ENCODE measurements at regions not wholly inside any gene's neighbourhood (a gene's known extent, or its start where the extent isn't known, plus 50 kb on each side); places are given as distances from the start of the nearest gene placed in this dataset.

DNA sequence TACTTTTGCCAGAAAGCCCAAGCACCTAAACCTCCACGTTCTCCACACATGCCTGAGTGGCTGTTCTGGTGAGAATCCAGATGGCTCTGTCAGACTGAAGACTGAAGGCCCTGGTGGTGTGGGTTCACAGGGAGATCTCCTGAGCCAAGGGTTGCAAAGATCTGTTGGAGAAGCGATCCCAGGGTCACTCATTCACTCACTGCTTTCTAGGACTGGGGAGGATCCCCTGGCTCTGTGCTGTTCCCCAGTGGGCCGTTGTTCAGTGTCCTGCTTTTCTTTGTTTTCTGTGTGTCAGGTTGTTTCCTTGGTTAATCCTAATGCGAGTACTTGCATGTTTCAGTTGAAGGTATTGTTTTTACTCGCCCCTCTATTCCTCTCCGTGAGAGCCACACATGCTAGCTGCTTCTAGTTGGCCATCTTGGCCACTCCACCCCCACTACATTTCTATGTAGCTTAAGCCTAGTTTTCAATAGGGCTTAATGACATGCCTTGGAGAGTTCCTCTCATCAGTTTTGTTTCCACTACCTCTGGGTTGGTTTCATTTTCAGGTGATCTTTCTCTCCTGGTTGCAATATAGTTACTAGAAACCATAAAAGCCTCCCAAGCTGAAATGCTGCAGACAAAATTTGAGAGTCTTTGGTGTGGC, 144.5 kb upstream of the SLC38A2 start:
- no peak overlapping the region for H3K9ac ChIP-seq (ENCODE audit: low read length)
- POLR2A ChIA-PET (ENCODE audit: unreplicated experiment), result no interaction called here

DNA sequence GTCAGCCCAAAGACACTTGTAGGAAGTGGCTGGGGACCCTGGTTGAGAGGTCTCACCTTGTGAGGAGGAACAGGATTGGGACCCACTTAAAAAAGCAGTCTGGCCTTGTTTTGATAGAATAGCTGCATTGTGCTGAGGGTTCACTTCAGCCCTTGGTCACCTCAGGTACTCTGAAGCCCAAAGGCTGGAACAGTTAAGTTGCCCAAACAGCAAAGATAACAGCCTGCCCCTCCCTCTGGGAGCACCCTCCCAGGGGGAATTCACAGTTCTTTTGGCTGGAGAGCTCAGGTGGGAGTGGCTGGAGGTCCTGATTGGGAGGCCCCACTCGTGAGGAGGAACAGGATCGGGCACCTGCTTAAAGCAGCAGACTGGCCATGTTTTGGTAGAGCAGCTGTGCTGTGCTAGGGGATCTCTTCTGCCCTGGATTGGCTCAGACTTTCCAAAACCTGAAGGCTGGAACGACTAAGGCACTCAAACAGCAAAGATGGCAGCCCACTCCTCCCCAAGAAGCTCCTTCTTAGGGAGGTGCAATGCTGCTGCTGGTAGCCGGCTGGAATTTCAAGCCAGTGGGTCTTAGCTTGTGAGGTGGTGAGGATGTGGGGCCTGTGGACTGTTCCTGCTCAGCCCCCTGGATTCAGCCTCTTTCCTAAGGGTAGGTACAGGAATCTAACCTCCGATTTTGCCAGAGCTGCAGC, 143.8 kb upstream of the SLC38A2 start:
- ATAC-seq (no peak), DNase-seq (no peak)
- no TSS peak for BruUV-seq (replicated peaks)
- ChIA-PET CTCF (no interaction called here), POLR2A (ENCODE audit: unreplicated experiment) (no interaction called here)
- intact Hi-C loops (cut with micrococcal nuclease), result no loop called here
- Histone ChIP-seq H3K9ac (ENCODE audit: low read length) (no peak overlapping the region), H3K4me3 (ENCODE audit: low read length) (no peak overlapping the region), H3K9me3 (ENCODE audit: low read length) (no peaks in the 10 kb centered on the region), H3K27ac (ENCODE audit: low read length) (no peak overlapping the region), H3K4me2 (ENCODE audit: low read length) (no peak overlapping the region), H2AFZ (ENCODE audit: low read length) (no peak overlapping the region), H3K79me2 (ENCODE audit: low read length) (no peaks in the 10 kb centered on the region), H4K20me1 (ENCODE audit: low read length) (no peaks in the 10 kb centered on the region), H3K36me3 (ENCODE audit: low read depth, low read length) (peaks cover 4% of the 10 kb centered on the region; the same call in 1 of the 2 replicates), H3F3A (ENCODE audit: low read length, unreplicated experiment) (no peaks in the 10 kb centered on the region), H3K27me3 (ENCODE audit: low read length) (no peaks in the 10 kb centered on the region), H3K9me2 (replicated peaks; ENCODE audit: low read length) (no peaks in the 10 kb centered on the region), H3K4me1 (ENCODE audit: insufficient read depth, low read length) (no peaks in the 10 kb centered on the region)
- TF ChIP-seq, protein P1, sequence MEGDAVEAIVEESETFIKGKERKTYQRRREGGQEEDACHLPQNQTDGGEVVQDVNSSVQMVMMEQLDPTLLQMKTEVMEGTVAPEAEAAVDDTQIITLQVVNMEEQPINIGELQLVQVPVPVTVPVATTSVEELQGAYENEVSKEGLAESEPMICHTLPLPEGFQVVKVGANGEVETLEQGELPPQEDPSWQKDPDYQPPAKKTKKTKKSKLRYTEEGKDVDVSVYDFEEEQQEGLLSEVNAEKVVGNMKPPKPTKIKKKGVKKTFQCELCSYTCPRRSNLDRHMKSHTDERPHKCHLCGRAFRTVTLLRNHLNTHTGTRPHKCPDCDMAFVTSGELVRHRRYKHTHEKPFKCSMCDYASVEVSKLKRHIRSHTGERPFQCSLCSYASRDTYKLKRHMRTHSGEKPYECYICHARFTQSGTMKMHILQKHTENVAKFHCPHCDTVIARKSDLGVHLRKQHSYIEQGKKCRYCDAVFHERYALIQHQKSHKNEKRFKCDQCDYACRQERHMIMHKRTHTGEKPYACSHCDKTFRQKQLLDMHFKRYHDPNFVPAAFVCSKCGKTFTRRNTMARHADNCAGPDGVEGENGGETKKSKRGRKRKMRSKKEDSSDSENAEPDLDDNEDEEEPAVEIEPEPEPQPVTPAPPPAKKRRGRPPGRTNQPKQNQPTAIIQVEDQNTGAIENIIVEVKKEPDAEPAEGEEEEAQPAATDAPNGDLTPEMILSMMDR (conservative IDR thresholded peaks at IDR 0.05; ENCODE audit: low read depth, low read length), result no peak
- no peak for TF ChIP-seq EZH2 (IDR thresholded peaks at IDR 0.05; ENCODE audit: low read length, unreplicated experiment)
- no peak for TF ChIP-seq EZH2phosphoT487 (IDR thresholded peaks at IDR 0.05; ENCODE audit: borderline replicate concordance, low read length)

More for the DNA sequence above, 144.5 kb upstream of the SLC38A2 start:
- CTCF ChIA-PET, result no interaction called here
- H4K20me1 ChIP-seq (ENCODE audit: low read length), result no peaks in the 10 kb centered on the region
- no peak overlapping the region for H3K4me2 ChIP-seq (ENCODE audit: low read length)
- intact Hi-C loops (cut with micrococcal nuclease), result no loop called here
- no peak overlapping the region for H3K27ac ChIP-seq (ENCODE audit: low read length)
- H3K36me3 ChIP-seq (ENCODE audit: low read depth, low read length), result peaks cover 4% of the 10 kb centered on the region; the same call in 1 of the 2 replicates
- TF ChIP-seq, protein P1 (conservative IDR thresholded peaks at IDR 0.05; ENCODE audit: low read depth, low read length), result no peak
- TF ChIP-seq EZH2phosphoT487 (IDR thresholded peaks at IDR 0.05; ENCODE audit: borderline replicate concordance, low read length), result no peak
- TF ChIP-seq EZH2 (IDR thresholded peaks at IDR 0.05; ENCODE audit: low read length, unreplicated experiment), result no peak
- BruUV-seq (replicated peaks), result no TSS peak
- ATAC-seq (no peak), DNase-seq (no peak)
- no peaks in the 10 kb centered on the region for H3K27me3 ChIP-seq (ENCODE audit: low read length)
- H3F3A ChIP-seq (ENCODE audit: low read length, unreplicated experiment), result no peaks in the 10 kb centered on the region
- H3K4me1 ChIP-seq (ENCODE audit: insufficient read depth, low read length), result peaks cover 5% of the 10 kb centered on the region
- no peak overlapping the region for H3K4me3 ChIP-seq (ENCODE audit: low read length)
- H3K9me2 ChIP-seq (replicated peaks; ENCODE audit: low read length), result no peaks in the 10 kb centered on the region
- no peaks in the 10 kb centered on the region for H3K79me2 ChIP-seq (ENCODE audit: low read length)
- H3K9me3 ChIP-seq (ENCODE audit: low read length), result no peaks in the 10 kb centered on the region
- no peak overlapping the region for H2AFZ ChIP-seq (ENCODE audit: low read length)

DNA sequence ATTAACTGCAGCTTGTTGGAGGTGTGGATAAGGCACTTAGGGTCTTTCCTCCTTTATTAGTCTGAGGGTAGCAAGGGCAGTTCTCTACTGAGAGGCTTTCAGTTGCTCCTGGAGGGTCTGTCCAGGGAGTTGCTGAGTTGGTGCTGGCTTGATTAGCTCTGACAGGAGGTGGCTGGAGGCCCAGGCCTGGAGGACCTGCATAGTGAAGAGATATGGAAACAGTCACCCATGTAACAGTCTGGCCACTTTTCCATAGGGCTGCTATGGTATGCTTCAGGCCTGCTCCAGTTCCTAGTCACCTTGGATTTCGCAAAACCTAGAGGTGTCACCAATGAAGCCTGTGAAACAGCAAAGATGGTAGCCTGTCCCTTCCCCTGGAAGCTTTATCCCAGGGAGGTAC, 143.3 kb upstream of the SLC38A2 start:
- Histone ChIP-seq H3K27me3 (ENCODE audit: low read length) (no peaks in the 10 kb centered on the region), H4K20me1 (ENCODE audit: low read length) (no peaks in the 10 kb centered on the region), H3K9me3 (ENCODE audit: low read length) (0 out of 2 replicates have a peak, but pooled peaks cover 5% of the 10 kb centered on the region), H3K4me2 (ENCODE audit: low read length) (no peak overlapping the region), H3F3A (ENCODE audit: low read length, unreplicated experiment) (no peaks in the 10 kb centered on the region), H3K9me2 (replicated peaks; ENCODE audit: low read length) (no peaks in the 10 kb centered on the region), H3K79me2 (ENCODE audit: low read length) (no peaks in the 10 kb centered on the region), H2AFZ (ENCODE audit: low read length) (no peak overlapping the region), H3K9ac (ENCODE audit: low read length) (no peak overlapping the region), H3K36me3 (ENCODE audit: low read depth, low read length) (peaks cover 4% of the 10 kb centered on the region; the same call in 1 of the 2 replicates), H3K27ac (ENCODE audit: low read length) (no peak overlapping the region), H3K4me3 (ENCODE audit: low read length) (no peak overlapping the region), H3K4me1 (ENCODE audit: insufficient read depth, low read length) (no peaks in the 10 kb centered on the region)
- ChIA-PET POLR2A (ENCODE audit: unreplicated experiment) (no interaction called here), CTCF (no interaction called here)
- ATAC-seq (no peak), DNase-seq (no peak)
- intact Hi-C loops (cut with micrococcal nuclease), result no loop called here
- BruUV-seq (replicated peaks), result no TSS peak
- no peak for TF ChIP-seq EZH2 (IDR thresholded peaks at IDR 0.05; ENCODE audit: low read length, unreplicated experiment)
- TF ChIP-seq EZH2phosphoT487 (IDR thresholded peaks at IDR 0.05; ENCODE audit: borderline replicate concordance, low read length), result no peak
- TF ChIP-seq, protein P1 (conservative IDR thresholded peaks at IDR 0.05; ENCODE audit: low read depth, low read length), result no peak

All from PC-3 (cell line).